ENCODE measurements at regions not wholly inside any gene's neighbourhood (a gene's known extent, or its start where the extent isn't known, plus 50 kb on each side); places are given as distances from the start of the nearest gene placed in this dataset.

- DNase-seq (ENCODE audit: low read depth) = no peak
These were observed 85.0 kb downstream of the NUF2 start for GRCh38 chr1:163406772-163407171.

DNA sequence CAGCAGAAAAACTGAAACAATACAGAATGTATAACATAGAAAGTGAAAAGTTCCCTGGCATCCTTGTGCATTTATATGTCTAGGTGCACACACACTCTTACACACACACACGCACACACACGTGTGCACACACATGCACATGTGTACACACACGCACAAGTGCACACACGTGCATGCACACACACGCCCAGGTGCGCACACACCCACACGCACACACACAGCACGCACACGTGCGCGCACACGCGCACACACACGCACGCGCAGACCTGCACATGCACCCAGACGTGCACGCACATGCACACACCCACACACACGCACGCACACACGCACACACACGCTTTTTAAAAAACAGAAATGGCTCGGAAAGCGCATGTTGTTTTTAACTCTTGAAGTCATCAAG, 86.5 kb downstream of the NUF2 start:
- no peak for DNase-seq (ENCODE audit: low read depth)

DNA sequence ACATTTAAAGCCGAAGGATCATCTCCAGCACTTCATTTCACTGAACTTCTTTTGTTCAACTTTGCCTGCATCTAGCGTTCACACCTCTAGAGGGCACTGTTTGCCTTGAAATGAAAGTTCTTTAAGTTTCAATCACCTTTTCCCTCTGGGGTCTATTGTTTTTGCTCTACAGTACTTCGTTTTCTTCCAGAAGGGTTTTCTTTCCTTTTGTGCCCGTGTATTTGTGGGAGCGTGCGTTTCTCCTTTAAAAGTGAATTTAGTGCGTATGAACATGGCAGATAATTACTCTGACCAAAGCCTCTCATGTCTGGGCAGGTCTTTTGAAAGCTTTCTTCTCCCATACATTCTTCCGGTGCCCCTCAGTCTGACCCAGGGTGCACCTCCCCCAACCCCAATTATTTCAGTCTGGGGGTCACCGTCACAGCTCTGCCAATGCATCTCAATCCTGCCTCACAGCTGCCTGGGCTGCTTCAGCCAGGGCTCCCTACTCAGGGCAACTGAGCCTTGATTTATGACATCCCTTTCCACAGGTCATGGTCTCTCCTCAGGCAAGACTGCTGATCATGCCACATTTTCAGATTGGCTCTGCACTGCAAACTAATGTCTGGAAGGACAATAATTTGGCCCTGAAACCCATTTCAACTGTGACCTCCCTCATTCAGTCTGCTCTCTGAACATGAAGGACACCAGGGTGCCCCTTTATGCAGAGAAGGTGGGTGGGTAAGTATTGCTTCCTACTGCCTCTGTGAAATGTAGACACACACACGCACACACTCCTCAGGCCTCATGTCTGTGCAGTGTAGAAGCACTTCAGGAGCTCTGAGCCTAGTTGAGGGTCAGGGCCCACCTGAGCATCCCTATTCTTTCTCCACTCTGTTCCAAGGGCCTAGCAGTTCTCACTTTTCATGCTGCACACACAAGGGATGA, 88.6 kb downstream of the NUF2 start:
- peak; percentile 61 for DNase-seq (ENCODE audit: low read depth)

- no peak for DNase-seq (ENCODE audit: low read depth)
These were observed 90.5 kb downstream of the NUF2 start for GRCh38 chr1:163412221-163412620.

- DNase-seq (ENCODE audit: low read depth) = no peak
These were observed 93.0 kb downstream of the NUF2 start for GRCh38 chr1:163414778-163415177.

GRCh38 chr1:163421701-163422100, 99.9 kb downstream of the NUF2 start:
- no peak for DNase-seq (ENCODE audit: low read depth)

DNA sequence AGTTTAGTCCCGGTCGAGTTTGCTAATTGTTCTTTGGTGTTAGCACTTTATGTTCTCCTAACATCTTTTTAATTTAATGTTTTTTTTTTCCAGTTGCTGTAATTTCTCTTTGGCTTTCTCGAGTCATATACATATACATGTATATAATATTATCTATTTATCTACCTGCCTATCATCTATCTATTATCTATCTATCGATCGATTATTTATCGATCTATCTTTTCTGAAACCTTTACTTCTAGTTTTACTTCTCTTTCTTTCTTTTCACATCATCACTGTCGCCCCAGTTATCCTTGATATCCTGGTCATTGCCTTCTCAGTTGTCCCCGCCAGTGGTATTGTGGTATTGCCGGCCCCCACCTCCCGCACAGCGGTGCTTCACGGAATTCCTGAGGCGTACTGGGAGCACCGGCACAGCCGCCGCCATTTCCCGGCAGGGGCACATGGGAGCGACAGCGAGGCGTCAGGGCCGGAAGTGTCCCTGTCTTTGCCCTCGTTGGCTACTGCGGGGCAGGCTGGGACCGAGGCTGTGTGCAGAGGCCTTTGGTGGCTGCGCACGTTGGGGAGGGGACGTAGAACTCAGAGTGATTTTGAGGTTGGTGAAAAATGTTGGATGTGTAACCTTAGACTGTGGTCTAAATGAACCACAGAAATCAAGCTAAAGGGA, 101.1 kb downstream of the NUF2 start:
- DNase-seq (ENCODE audit: low read depth) = no peak

GRCh38 chr1:163426505-163427251, 104.9 kb downstream of the NUF2 start:
- no peak for DNase-seq (ENCODE audit: low read depth)

GRCh38 chr1:163427279-163427678, 105.5 kb downstream of the NUF2 start:
- DNase-seq (ENCODE audit: low read depth) = no peak

- DNase-seq (ENCODE audit: low read depth) = no peak
These were observed 114.5 kb downstream of the NUF2 start for GRCh38 chr1:163436140-163436812.

GRCh38 chr1:163439471-163439870, 117.7 kb downstream of the NUF2 start:
- DNase-seq (ENCODE audit: low read depth) = no peak

DNA sequence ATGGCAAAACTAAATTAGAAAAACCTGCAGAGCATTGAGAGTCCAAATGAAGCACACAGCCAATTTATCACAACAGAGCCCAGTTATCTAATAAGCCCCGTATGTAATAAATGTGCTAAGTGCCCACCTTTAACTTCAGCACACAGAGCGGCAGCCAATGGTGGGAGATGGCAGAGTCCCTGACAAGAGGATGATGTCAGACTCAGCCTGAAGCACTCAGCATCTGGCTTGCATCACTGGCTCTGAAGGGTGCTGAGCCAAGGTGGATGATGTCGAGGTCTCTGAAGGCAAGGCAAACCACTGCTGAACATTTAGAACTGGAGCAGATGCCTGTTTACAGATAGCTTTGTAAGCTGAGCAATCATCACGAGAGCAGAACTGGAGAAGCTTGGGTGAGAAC, 118.3 kb downstream of the NUF2 start:
- DNase-seq (ENCODE audit: low read depth) = no peak

- DNase-seq (ENCODE audit: low read depth) = no peak
These were observed 120.6 kb downstream of the NUF2 start for GRCh38 chr1:163442231-163442879.

- no peak for DNase-seq (ENCODE audit: low read depth)
These were observed 121.1 kb downstream of the NUF2 start for GRCh38 chr1:163442895-163443294.

GRCh38 chr1:163443863-163444262, 122.1 kb downstream of the NUF2 start:
- no peak for DNase-seq (ENCODE audit: low read depth)

- peak; percentile 64 for DNase-seq (ENCODE audit: low read depth)
These were observed 122.9 kb downstream of the NUF2 start for GRCh38 chr1:163444665-163445064.

DNA sequence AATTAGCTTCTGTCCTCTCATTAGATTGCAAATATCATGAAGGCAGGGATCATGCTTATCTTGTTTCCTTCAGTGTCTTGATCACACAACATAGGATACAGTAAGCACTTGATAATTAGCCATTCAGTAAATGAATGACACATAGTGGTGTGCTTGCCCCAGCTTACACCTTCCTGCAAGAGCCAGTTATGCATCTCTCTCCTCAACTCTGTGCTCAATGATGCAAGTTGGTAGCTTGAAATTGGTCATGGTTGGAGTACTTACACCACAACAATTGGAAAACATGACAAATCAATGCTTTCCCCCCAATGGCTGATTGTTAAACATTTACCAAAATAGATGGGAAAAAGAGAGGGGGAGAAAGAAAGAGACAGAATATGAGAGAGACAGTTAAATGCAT, 129.2 kb downstream of the NUF2 start:
- DNase-seq (ENCODE audit: low read depth) = no peak

DNA sequence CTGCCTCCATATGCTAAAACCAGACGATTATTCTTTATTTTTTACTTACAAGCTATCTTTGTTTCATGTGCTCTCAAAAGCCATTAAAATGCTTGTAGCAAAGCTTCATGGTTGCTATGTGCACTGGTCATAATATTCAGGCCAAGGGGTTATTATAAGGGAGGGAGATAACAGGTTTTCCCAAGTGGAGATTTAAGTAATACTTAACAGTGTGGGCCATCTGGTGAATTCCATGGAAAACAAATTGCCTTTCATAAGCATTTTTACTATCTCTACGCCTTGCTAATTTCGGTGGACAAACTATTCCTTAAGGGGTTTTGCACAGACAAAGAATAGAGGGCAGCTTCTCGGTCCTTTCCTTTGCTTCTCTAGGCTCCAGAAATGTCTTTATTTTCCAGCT, 137.8 kb downstream of the NUF2 start:
- DNase-seq (ENCODE audit: low read depth) = no peak

GRCh38 chr1:163467289-163467688, 145.5 kb downstream of the NUF2 start:
- DNase-seq (ENCODE audit: low read depth) = no peak

- peak; percentile 96 for DNase-seq (ENCODE audit: low read depth)
These were observed 150.3 kb downstream of the NUF2 start for GRCh38 chr1:163471779-163472650.

Data from LHCN-M2 (cell line).